CD4-positive, alpha-beta T cell treated with Interleukin-17A for 1 hour (primary cell): ENCODE measurements at regions not wholly inside any gene's neighbourhood (a gene's known extent, or its start where the extent isn't known, plus 50 kb on each side); places are given as distances from the start of the nearest gene placed in this dataset.
"Not testable (repeated sequence)": the region's sequence is repeated elsewhere in the genome, so short reads cannot be mapped to it uniquely, and the experiment has no call there.

ENCODE experiments used
- DNase-seq: peaks from one replicate; pipeline ENCODE4 v3.0.0-alpha.2; 2020

- no peak for DNase-seq
Observed at GRCh38 chr2:118372886-118373830, 284.9 kb downstream of the INSIG2 start.

DNA sequence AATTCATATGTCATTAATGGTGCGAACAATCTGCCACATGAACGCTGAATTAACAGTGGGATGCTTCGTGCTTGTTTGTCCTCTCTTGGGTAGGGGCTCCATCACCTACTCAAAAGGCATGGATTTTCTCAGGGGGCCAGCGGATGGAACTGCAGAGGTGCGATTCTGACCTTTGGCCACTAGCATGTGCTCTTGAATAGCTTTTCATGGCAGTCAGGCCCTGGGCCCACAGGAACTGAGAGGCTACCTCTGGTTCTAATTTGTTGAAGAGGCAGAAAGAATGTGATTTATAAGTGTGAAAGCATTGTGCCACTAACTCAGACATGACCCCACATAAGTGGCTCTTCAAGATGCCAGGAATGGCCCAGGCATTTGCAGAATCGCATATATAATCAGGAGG is 283.2 kb downstream of the INSIG2 start:
- no peak for DNase-seq

GRCh38 chr2:118369521-118369920 is 281.2 kb downstream of the INSIG2 start:
- not testable (repeated sequence) for DNase-seq

DNA sequence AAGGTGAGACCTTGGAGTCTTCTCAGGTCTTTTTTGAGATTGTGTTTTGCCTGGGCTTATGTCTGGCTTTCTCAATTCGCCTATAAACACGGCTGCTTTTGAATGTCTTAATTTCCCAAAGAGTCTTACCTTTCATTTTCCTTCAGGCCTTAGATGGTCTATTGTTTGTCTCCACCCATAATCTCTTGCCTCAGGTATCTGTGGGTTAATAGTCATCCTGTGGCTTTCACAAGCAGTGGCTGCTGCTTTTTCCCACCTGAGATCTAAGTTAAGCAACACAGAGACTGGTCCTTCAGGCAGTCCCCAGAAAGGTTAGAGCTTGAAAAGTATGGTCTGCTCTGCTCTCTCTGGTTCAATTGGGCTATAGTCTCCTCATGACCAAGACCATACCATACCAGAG is 275.3 kb downstream of the INSIG2 start:
- DNase-seq = no peak

DNA sequence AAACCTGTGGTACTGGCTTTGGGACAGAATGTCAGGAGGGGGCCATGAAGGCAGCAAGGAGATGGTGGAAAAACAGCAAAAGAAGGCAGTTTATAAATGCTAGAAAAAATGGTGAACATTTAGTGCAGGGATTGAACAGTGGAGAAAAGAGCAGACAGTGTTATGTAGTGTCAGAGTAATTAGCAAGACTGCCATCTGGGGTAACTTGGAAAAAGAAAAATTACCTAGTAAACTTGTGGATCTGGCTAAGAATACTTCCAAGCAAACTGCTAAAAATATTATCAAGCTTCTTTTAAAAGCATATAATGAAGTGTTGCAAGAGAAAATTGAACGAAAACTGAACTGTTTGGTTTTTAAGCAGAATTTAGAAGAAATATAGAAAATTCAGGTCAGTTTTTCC is 267.8 kb downstream of the INSIG2 start:
- DNase-seq = no peak

- no peak for DNase-seq
Observed at GRCh38 chr2:118351796-118352195, 263.5 kb downstream of the INSIG2 start.

GRCh38 chr2:118350621-118351020 is 262.4 kb downstream of the INSIG2 start:
- DNase-seq = no peak

GRCh38 chr2:118349365-118349764 is 261.1 kb downstream of the INSIG2 start:
- no peak for DNase-seq

DNA sequence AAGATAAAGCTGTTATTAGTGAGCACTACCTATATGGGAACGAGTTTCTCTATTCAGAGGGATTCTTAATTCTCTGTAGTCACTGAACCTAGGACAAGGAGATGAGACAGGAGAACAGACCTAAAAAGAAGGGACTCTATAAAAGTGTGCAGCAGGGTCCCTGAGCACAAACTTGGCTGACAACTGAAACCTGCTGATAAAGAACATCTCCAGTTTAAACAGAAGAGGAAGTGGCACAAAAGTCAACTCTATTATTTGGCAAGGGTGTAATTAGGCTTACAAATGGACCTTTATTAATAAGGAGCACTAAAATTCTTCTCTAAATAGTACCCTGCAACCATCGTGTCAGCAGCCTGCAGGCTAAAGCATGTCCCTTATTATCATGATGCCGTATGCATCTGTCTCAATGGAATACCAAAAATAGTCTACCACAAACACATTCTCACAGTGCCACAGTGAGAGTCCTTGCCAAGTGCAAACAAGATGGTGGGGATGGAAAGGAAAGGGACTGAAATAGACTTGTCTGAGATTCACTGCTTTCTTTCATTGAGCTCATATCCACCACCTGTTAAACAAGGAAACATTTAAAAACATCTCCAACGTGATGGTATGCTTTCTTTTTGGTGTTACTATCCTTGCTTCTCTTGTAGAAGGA is 260.2 kb downstream of the INSIG2 start:
- DNase-seq = no peak

- DNase-seq = no peak
Observed at GRCh38 chr2:118345465-118345864, 257.2 kb downstream of the INSIG2 start.

DNA sequence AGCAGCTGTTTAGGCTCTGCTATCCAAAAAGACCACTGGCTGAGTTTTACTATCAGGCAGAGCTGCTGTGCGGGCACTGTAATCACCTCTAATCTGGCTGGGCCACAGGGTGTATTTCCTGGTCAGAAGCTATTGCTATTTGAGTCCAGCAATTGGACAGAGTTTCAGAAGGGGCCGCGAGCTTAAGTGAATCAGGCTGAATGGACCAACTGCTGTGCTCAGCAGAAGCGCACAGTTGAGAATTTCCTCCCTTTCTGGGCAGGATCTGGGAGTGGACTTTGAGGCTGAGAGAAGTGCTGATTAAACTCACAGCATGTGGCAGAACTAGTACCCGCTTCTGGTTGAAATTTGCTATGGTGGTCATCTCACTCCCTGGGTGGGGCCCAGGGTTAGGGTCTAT is 251.8 kb downstream of the INSIG2 start:
- no peak for DNase-seq

- no peak for DNase-seq
Observed at GRCh38 chr2:118339386-118339785, 251.1 kb downstream of the INSIG2 start.

GRCh38 chr2:118333664-118334063 is 245.4 kb downstream of the INSIG2 start:
- DNase-seq = no peak

- DNase-seq = no peak
Observed at GRCh38 chr2:118325321-118325955, 237.2 kb downstream of the INSIG2 start.

- no peak for DNase-seq
Observed at GRCh38 chr2:118322406-118322805, 234.1 kb downstream of the INSIG2 start.

GRCh38 chr2:118321432-118322105 is 233.3 kb downstream of the INSIG2 start:
- DNase-seq = no peak

- no peak for DNase-seq
Observed at GRCh38 chr2:118320658-118321057, 232.4 kb downstream of the INSIG2 start.

DNA sequence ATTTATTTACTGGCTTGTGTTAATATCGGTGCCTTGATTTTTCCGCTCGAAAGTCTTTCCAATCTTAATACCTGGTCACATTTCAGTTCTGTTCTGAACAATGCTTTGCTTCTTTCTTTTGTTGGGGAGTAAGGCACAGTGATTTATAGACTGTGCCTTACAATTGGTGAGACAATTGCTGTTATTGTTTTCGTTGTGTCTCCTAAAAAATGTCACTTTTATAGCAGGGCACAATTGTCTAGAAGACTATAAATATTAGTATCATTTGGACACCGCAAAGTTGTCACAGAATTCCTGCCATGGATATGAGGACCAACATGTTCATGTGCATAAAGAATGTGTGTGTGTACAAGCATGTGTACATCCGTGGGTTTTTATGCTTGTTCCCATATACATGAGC is 231.9 kb downstream of the INSIG2 start:
- DNase-seq = no peak

DNA sequence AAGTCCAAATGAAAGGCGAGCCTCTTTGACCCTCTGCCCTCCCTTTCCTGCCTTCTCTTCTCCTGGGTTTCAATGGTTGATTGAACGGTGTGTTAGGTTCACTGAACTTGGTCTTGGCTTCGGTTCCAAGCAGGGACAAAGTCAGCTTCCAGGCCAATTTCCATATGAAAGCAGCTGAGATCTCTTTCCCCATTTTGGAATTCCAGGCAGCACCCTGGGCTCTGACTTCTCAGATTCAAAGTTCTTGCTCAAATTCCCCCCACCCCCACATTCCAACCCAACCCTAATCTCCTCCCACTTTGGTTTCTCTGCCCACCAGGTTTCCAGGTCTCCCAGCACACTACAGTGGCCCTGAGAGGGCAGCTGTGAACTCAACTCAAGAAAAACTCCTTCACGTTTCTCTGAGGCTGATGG is 231.0 kb downstream of the INSIG2 start:
- DNase-seq = no peak

DNA sequence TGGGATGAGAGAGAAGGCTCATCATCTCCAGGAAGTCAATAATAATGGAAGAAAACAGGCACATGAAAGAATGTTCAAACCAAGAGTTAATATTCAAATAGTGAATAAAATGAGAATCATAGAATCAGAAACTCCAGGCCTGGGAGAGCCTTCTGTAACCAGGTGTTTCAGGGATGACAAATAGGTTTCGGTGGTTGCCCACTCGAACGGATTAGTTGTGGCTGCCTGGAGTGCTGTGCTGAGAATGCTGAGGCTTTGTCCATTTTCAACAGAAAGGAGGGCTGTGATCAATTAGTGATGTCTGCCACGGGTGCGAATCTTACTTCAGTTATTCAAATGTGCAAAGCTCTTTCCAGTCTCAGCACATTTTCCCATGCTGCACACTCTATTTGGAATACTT is 227.3 kb downstream of the INSIG2 start:
- DNase-seq = no peak

DNA sequence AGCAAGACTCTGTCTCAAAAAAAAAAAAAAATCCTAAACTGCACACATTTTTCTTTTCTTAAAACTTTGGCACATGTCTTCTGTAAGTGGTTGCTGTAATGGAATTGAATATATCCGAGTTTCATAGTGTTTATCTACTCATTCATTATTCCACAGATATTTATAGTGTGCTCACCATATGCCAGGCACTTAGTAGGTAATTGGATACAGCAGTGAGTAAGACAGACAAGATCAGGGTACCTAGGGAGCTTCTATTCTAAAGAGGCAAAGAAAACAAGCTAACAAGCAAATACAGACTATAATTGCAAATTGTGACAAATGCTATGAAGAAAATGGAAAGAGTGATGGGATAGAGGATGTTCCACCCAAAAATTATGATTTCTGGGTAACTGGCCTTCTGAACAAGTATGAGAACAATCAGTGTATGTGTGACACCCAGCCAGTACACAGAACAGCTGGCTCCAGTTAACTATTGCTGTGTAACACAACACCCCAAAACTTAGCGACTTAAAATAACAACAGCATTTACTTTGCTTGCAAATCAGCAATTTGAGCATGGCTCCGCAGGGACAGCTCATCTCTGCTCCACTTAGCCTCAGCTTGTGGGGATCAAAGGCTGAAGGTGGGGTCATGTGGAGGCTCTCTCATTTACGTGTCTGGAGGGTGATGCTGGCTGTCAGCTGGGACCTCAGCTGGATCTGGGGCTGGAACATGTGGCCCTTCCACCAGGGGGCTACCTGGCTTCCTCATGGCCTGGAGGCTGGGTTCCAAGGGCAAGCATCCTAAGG is 224.9 kb downstream of the INSIG2 start:
- no peak for DNase-seq

- no peak for DNase-seq
Observed at GRCh38 chr2:118310681-118311429, 222.6 kb downstream of the INSIG2 start.
